K562 (cell line): ENCODE measurements at regions not wholly inside any gene's neighbourhood (a gene's known extent, or its start where the extent isn't known, plus 50 kb on each side); places are given as distances from the start of the nearest gene placed in this dataset. TPM values are rescaled to one million over a fixed set of nuclear protein-coding genes. Genes with fewer than 3 reads are reported as not detected.

Experiments used
- ATAC-seq: fragments of 200-7000 bp; cut with Tn5 transposase; 3 replicates; pipeline ENCODE4 v1.9.1; 2020; ENCODE audit warnings: moderate library complexity
- BruUV-seq: library from RNA; stranded (reverse); fragments of 400-500 nt; replicated peaks from 2 replicates; lab custom pipeline; 2021; lab: Mats Ljungman, UMichigan
- CTCF ChIA-PET: fragments of 300-600 bp; formaldehyde crosslinking; extraction: SDS; loops from one replicate; lab custom pipeline; 2021; ENCODE audit warnings: low intra/inter-chr PET ratio; lab: Yijun Ruan, JAX
- POLR2A ChIA-PET: fragments of 300-600, 350-650 bp; sonication (Branson Sonifier 250); formaldehyde crosslinking; extraction: SDS; loops from one replicate; lab custom pipeline; 2021; ENCODE audit warnings: antibody characterized with exemption, inconsistent platforms; lab: Yijun Ruan, JAX
- DNase-seq, 4 experiments: peaks; one replicate each; pipeline versions ENCODE4 v3.0.0 to v3.0.0-alpha.2; 2011 to 2018; ENCODE audit warnings: low spot score in 3 of 4, mixed read lengths in 3 of 4; ENCODE audit errors: extremely low read depth in 1 of 4
- FAIRE-seq: peaks from 2 replicates; lab custom pipeline; 2011; peaks lifted over from hg19 to GRCh38; lab: Jason Lieb, UNC
- H2AFZ ChIP-seq: 2 replicates; pipeline ENCODE4 v1.6.0; 2011; ENCODE audit warnings: low read depth, low read length, control low read depth, inconsistent platforms
- H3K27ac ChIP-seq: fragments of 200-600 bp; 3 replicates; pipeline ENCODE4 v1.8.0; 2011; ENCODE audit warnings: low read depth, mild to moderate bottlenecking, control low read depth, inconsistent platforms, low read length, moderate library complexity, mixed read lengths; ENCODE audit errors: extremely low read depth
- H3K27me3 ChIP-seq, 2 experiments: fragments of 300-600 bp in 1 of 2; 2 replicates in 1 of 2; 3 replicates in 1 of 2; pipeline versions ENCODE4 v1.6.0 to v1.8.0; 2011; ENCODE audit warnings: inconsistent platforms in 2 of 2, low read length in 2 of 2, mild to moderate bottlenecking in 1 of 2, mixed read lengths in 1 of 2, moderate library complexity in 1 of 2; ENCODE audit not compliant: control insufficient read depth in 2 of 2, insufficient read depth in 2 of 2
- H3K36me3 ChIP-seq: fragments of 300-600 bp; 3 replicates; pipeline ENCODE4 v1.8.0; 2011; ENCODE audit warnings: mild to moderate bottlenecking, low read length, inconsistent platforms; ENCODE audit not compliant: control insufficient read depth, insufficient read depth
- H3K4me1 ChIP-seq, 2 experiments: fragments of 200-600 bp in 1 of 2; replicated peaks in 1 of 2; 2 replicates in 1 of 2; 3 replicates in 1 of 2; pipeline versions ENCODE4 v1.5.1 to v1.8.0; 2011; ENCODE audit warnings: inconsistent platforms in 2 of 2, low read length in 2 of 2, mild to moderate bottlenecking in 1 of 2, mixed read lengths in 1 of 2, moderate library complexity in 1 of 2; ENCODE audit not compliant: control insufficient read depth in 2 of 2, insufficient read depth in 2 of 2
- H3K4me2 ChIP-seq: 2 replicates; pipeline ENCODE4 v1.6.1; 2011; ENCODE audit warnings: low read length, control low read depth, inconsistent platforms, mixed read lengths; ENCODE audit not compliant: insufficient read depth
- H3K4me3 ChIP-seq: fragments of 200-600 bp; sonication (generic), shearing (Covaris generic); 2 replicates; pipeline ENCODE4 v1.5.1; 2016; ENCODE audit warnings: control low read depth, inconsistent platforms
- H3K79me2 ChIP-seq: fragments of 200-600 bp; 3 replicates; pipeline ENCODE4 v1.8.0; 2011; ENCODE audit warnings: low read length, inconsistent platforms; ENCODE audit not compliant: control insufficient read depth, insufficient read depth
- H3K9ac ChIP-seq, 2 experiments: 2 replicates each; pipeline versions ENCODE4 v1.6.0 to v1.6.1; 2011; ENCODE audit warnings: low read depth in 2 of 2, low read length in 2 of 2, control low read depth in 1 of 2, inconsistent platforms in 1 of 2, mild to moderate bottlenecking in 1 of 2, mixed read lengths in 1 of 2; ENCODE audit not compliant: insufficient read depth in 1 of 2
- H3K9me1 ChIP-seq: one replicate; pipeline ENCODE4 v1.6.0; 2011; ENCODE audit warnings: inconsistent platforms, mild to moderate bottlenecking, low read length, moderate library complexity; ENCODE audit not compliant: control insufficient read depth, insufficient read depth
- H3K9me3 ChIP-seq: replicated peaks from 2 replicates; pipeline ENCODE4 v1.5.1; 2011; ENCODE audit warnings: low read depth, low read length, inconsistent platforms; ENCODE audit not compliant: control insufficient read depth, insufficient read depth
- H4K20me1 ChIP-seq: replicated peaks from 2 replicates; pipeline ENCODE4 v1.6.1; 2011; ENCODE audit warnings: low read length, inconsistent platforms, mixed read lengths; ENCODE audit not compliant: control insufficient read depth, insufficient read depth
- DMBX1 ChIP-seq: fragments of 250-450 bp; sonication (Bioruptor Pico); IDR thresholded peaks from 2 replicates; pipeline ENCODE4 v1.8.0; 2022; ENCODE audit warnings: inconsistent platforms, mild to moderate bottlenecking, moderate library complexity, borderline replicate concordance
- WGBS: fragments of 100-300 bp; shearing (Covaris generic); methylation state at CpG from one replicate; pipeline ENCODE4 v1.1.6; 2016; ENCODE audit warnings: low coverage, mixed read lengths; ENCODE audit not compliant: insufficient coverage; ENCODE audit errors: missing lambda C conversion rate; 5-methylcytosine and 5-hydroxymethylcytosine counted together
- in situ Hi-C: fragments of 300-500 bp; cut with MboI; formaldehyde crosslinking; loops from 4 replicates; pipeline ENCODE4 v1.15.0; 2018; ENCODE audit warnings: inconsistent platforms, mixed read lengths
- intact Hi-C: fragments of 100-400 bp; cut with micrococcal nuclease; formaldehyde crosslinking; loops from 2 replicates; pipeline ENCODE4 v1.14.2; 2022
- small RNA-seq: library from RNA; depleted of rRNA; stranded (forward); fragments of <200 nt; gene quantifications from one replicate; pipeline ENCODE3, GENCODE V24; 2014
- TF ChIP-seq, protein P1 (sequence below): fragments of 450-650 bp; IDR thresholded peaks from 2 replicates; pipeline ENCODE4 v1.6.1; 2017; ENCODE audit warnings: antibody characterized with exemption, mild to moderate bottlenecking
- TF ChIP-seq, protein P2 (sequence below): fragments of 450-650 bp; formaldehyde crosslinking; IDR thresholded peaks from 2 replicates; pipeline ENCODE4 v1.4.0; 2020; ENCODE audit warnings: mild to moderate bottlenecking, mixed read lengths

DNA sequence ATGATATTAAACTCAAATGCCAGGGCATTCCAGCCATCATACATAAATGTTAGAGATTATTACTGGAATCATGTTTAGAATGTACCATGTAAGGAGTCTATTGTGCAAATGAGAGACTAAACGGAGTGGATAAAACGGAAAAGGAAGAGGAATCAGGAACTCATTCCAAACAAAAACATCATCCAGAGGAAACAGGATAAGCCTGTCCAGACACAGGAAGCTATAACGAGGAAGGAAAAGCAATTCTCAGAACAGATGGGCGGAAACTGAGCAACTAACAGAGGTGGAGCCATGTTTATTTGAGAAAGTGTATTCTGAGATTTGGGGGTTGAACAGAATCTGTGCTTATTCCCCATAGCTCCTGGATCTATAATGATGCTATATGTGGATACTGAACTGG is 52.3 kb upstream of the TRIM24 start:
- no peaks in the 10 kb centered on the region for H3K27me3 ChIP-seq
- no peaks in the 10 kb centered on the region for H3K9me1 ChIP-seq
- WGBS = 26% methylated on average over 4 of the region's 4 CpGs
- H3K27ac ChIP-seq = no peak overlapping the region
- POLR2A ChIA-PET = interaction anchor here (0.7 to 1.3 kb wide), 2 partner anchors 10 to 55 kb away, joined by 3 to 5 read pairs; no protein-coding TSS in a partner anchor
- no peak overlapping the region for H3K4me3 ChIP-seq
- TF ChIP-seq, protein P1, sequence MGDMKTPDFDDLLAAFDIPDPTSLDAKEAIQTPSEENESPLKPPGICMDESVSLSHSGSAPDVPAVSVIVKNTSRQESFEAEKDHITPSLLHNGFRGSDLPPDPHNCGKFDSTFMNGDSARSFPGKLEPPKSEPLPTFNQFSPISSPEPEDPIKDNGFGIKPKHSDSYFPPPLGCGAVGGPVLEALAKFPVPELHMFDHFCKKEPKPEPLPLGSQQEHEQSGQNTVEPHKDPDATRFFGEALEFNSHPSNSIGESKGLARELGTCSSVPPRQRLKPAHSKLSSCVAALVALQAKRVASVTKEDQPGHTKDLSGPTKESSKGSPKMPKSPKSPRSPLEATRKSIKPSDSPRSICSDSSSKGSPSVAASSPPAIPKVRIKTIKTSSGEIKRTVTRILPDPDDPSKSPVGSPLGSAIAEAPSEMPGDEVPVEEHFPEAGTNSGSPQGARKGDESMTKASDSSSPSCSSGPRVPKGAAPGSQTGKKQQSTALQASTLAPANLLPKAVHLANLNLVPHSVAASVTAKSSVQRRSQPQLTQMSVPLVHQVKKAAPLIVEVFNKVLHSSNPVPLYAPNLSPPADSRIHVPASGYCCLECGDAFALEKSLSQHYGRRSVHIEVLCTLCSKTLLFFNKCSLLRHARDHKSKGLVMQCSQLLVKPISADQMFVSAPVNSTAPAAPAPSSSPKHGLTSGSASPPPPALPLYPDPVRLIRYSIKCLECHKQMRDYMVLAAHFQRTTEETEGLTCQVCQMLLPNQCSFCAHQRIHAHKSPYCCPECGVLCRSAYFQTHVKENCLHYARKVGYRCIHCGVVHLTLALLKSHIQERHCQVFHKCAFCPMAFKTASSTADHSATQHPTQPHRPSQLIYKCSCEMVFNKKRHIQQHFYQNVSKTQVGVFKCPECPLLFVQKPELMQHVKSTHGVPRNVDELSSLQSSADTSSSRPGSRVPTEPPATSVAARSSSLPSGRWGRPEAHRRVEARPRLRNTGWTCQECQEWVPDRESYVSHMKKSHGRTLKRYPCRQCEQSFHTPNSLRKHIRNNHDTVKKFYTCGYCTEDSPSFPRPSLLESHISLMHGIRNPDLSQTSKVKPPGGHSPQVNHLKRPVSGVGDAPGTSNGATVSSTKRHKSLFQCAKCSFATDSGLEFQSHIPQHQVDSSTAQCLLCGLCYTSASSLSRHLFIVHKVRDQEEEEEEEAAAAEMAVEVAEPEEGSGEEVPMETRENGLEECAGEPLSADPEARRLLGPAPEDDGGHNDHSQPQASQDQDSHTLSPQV = peak; percentile 55; the same call in 1 of the 2 replicates
- TF ChIP-seq, protein P2, sequence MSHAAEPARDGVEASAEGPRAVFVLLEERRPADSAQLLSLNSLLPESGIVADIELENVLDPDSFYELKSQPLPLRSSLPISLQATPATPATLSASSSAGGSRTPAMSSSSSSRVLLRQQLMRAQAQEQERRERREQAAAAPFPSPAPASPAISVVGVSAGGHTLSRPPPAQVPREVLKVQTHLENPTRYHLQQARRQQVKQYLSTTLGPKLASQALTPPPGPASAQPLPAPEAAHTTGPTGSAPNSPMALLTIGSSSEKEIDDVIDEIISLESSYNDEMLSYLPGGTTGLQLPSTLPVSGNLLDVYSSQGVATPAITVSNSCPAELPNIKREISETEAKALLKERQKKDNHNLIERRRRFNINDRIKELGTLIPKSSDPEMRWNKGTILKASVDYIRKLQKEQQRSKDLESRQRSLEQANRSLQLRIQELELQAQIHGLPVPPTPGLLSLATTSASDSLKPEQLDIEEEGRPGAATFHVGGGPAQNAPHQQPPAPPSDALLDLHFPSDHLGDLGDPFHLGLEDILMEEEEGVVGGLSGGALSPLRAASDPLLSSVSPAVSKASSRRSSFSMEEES = no peak
- 0 out of 2 replicates have a peak, but pooled peaks have one; percentile 15 for TF ChIP-seq DMBX1 (CRISPR knock-in tag)
- H3K36me3 ChIP-seq = no peaks in the 10 kb centered on the region
- CTCF ChIA-PET = no interaction called here
- no peak for FAIRE-seq
- no peak for DNase-seq
- in situ Hi-C loops = no loop called here
- no peaks in the 10 kb centered on the region for H3K79me2 ChIP-seq
- peak overlapping the region; percentile 52 for H2AFZ ChIP-seq
- no peak for ATAC-seq
- H3K4me1 ChIP-seq = no peaks in the 10 kb centered on the region
- no peaks in the 10 kb centered on the region for H4K20me1 ChIP-seq
- 0 out of 2 replicates have a peak, but pooled peaks cover 2% of the 10 kb centered on the region for H3K9me3 ChIP-seq
- no peak overlapping the region for H3K9ac ChIP-seq
- no peak overlapping the region for H3K4me2 ChIP-seq
- BruUV-seq = no TSS peak
- intact Hi-C loops = no loop called here

Small RNA genes in the stretch of these regions (small RNA-seq; reads per million reads assigned to genes)
- not detected for gene RF00019
- not detected for gene RF00432
